Tibial nerve (tissue), 4 donors: ENCODE measurements at regions not wholly inside any gene's neighbourhood (a gene's known extent, or its start where the extent isn't known, plus 50 kb on each side); places are given as distances from the start of the nearest gene placed in this dataset.

Experiments used
- CTCF ChIP-seq, 5 experiments: fragments of 200-600 bp in 3 of 5; fragments of 450-650 bp in 2 of 5; sonication (generic) in 3 of 5; IDR thresholded peaks; one replicate each; pipeline ENCODE4 v1.5.1; 2016 to 2019; ENCODE audit warnings: antibody characterized with exemption in 5 of 5, mild to moderate bottlenecking in 3 of 5, moderate library complexity in 2 of 5
- EP300 ChIP-seq, 2 donors: sonication (generic); formaldehyde crosslinking; IDR thresholded peaks; one replicate each; pipeline ENCODE4 v1.6.1; 2017; ENCODE audit warnings: antibody characterized with exemption in 2 of 2, mild to moderate bottlenecking in 1 of 2
- POLR2A ChIP-seq, 2 donors: fragments of 450-650 bp; IDR thresholded peaks; one replicate each; pipeline ENCODE4 v1.6.1; 2017; ENCODE audit warnings: antibody characterized with exemption in 2 of 2, mild to moderate bottlenecking in 2 of 2, moderate library complexity in 2 of 2

- no peak for TF ChIP-seq EP300 (IDR thresholded peaks at IDR 0.05)
- no peak for TF ChIP-seq CTCF (IDR thresholded peaks at IDR 0.05)
- TF ChIP-seq POLR2A (IDR thresholded peaks at IDR 0.05) = no peak
These were observed 305.4 kb upstream of the KIF2A start for GRCh38 chr5:62000646-62001045.
